HG03432 (cell line): ENCODE measurements at regions not wholly inside any gene's neighbourhood (a gene's known extent, or its start where the extent isn't known, plus 50 kb on each side); places are given as distances from the start of the nearest gene placed in this dataset.

Experiments used
- ATAC-seq: cut with Tn5 transposase; IDR thresholded peaks from one replicate; pipeline ENCODE4 v1.9.1; 2021; ENCODE audit warnings: mild to moderate bottlenecking, moderate library complexity; ENCODE audit not compliant: unreplicated experiment

DNA sequence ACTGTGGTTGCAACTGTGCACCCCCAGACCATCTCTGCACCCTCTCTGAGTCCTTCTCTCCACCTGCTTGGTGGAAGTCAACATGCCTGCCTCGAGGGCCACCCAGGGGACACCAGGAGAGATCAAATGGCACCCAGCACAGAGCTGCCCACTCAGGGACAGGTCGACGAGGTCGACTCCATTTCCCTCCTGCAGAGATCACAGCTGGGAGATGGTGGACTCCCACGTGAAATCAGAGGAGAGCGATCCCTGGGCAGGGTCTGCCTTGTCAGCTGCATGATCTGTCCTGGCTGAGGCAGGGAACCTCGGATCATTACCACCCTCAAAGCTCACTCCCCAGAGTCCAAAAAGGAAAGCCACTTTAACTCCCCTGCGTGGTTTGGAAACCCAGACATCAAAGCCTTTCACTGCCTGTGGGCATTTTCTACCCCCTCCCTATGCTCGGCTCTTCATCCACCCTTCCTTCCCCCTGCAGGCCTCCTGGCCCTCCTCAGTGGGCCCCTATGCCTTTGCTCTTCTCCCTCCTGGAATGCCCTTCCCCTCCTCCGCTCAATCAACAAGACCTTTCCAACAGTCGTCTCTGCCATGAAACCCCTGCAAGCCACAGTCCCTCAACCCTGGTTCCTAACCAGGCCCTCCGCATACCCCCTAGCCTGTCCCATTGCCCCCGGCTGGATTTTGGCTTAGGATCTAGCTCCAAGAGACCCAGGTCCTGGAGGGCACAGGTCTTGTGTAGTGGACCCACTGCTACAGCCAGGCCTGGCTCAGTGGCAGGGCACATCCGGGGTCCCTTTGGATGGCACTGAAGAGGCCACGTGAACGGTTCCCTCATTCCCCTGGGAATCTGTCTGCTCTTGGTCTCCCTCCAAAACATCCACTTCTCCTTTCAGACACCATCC is 103.8 kb upstream of the RPL38 start:
- ATAC-seq, result no peak

DNA sequence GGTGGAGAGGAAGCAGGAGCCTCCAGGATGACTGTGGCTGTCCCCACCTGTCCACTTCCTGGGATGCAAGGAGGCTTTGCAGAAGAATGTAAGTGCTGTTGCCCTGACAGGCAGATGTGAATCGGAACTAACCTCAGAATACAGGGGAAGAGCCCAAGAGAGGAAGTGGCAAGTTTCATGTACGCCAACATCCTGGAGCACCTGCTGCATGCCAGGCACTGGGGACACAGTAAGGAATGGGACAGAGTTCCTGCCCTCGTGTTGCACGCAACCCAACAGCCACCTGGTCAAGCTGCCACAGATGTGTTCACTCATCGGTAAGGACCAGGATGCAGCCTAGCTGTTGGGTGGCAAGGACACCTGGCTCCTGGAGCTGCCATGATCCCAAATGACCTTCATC is 98.6 kb upstream of the RPL38 start:
- no peak for ATAC-seq

DNA sequence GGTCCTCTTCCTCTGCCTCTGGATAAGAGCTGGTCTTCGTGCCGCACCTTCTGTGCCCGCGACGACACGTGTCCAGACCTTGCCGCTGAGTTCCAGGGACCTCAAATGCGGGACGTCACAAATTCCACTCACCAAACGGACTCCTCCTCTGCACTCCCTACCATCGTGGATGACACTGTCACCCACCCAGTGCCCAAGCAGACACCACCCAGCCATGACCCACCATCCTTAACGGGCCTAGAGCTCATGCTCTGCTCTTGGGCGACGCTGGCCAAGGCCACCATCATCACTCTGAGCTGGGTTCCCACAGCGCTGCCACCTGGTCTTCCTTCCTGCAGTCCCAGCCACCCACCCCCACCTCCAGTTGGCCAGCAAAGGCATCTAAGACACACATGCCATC is 96.4 kb upstream of the RPL38 start:
- no peak for ATAC-seq

DNA sequence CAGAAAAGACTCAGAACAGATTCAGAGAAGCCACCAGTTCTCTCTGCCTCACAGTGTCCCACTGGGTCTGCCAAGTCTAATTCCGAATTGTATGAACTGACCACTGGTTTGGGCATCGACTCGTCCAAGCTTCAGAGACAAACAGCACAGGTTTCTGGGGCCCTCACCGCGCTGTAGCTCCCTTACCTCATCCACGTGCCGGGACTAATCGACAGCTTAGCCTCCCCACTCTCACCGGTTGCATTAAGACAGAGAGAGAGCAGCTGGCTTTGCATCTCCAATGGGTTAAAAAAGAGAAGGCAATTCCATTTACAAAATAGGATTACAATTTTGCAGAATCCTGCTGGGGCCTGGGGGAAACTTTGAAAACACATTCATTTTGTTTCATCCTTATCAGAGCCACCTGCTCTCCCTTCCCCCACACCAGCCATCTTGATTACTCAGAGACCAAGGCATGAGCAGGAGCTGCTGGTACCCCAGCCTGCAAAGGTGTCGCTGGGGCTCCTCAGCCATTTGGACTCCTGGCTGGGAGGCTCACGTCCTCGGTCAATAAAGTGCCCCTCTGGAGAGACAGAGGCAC is 95.3 kb upstream of the RPL38 start:
- ATAC-seq, result no peak

DNA sequence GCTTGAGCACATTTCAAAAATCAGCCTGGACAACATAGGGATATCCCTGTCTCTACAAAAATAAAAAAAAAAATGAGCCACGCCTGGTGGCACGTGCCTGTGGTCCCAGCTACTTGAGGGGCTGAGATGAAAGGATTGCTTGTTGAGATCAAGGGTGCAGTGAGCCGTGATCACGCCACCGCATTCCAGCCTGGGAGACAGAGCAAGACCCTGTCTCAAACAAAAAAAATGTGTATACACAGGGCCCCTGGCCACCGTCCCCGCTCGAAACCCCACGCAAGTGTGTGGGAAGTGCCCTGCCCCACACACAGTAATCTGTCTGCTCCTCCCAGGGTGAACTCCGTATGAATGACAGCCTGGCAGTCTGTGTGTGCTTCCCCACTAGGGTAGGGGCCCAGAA is 93.0 kb upstream of the RPL38 start:
- ATAC-seq, result no peak

DNA sequence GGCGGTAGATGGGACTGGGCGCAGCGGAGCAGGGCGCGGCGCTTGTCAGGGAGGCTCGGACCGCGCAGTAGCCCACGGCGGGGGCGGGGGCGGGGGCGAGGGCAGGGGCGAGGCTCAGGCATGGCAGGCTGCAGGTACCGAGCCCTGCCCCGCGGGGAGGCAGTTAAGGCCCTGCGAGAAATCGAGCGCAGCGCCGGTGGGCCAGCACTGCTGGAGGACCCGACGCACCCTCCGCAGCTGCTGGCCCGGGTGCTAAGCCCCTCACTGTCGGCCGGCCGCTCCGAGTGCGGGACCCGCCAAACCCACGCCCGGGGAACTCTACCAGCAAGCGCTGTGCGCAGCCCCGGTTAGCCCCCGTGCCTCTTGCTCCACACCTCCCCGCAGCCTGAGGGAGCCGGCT is 90.2 kb upstream of the RPL38 start:
- ATAC-seq, result no peak

DNA sequence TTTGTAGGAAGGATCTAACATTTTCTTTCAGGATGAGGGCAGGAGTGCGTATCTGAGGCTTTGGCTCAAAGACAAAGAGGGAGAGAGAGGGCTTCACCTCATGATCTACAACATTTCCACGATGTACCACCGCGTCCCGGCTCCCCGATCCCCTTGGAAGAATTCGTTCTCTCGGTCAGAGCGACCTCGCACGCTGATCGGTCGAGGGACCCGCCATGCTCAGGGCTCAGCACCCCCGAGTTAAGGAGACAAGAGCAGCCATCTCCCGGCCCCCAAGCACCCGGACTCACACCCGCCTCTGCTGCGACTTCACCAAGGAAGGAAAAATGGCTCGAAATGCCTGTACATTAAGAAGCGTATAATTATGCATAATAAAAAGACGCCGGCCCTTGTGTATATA is 89.5 kb upstream of the RPL38 start:
- ATAC-seq, result no peak

DNA sequence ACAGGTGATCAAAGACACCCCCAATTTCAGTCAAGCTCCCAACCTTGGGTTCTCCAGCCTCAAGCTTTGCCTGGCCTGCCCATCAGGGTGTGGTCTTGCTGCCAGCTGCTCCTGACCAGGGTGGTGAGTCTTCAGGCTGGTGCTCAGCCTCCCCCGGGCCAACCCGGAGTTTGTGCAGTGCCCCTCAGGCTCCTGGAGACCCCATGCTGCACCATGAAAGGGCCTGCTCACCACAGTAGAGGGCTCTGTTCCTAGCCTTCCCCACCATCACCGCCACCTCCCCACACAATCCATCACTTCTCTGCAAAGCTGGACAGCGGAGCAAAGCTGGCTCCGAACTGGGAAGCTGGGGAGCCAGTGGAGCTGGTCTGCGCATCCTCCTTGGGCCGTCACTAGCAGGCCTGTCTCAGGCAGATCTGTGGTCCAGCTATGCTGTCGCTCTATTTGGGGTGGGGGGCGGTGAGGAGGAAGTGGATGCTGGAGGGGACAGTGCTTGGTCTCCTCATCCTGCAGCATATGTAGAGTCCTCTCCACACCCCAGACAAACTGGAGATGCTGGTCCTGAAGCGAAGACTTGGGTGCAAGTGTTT is 88.5 kb upstream of the RPL38 start:
- ATAC-seq, result no peak

DNA sequence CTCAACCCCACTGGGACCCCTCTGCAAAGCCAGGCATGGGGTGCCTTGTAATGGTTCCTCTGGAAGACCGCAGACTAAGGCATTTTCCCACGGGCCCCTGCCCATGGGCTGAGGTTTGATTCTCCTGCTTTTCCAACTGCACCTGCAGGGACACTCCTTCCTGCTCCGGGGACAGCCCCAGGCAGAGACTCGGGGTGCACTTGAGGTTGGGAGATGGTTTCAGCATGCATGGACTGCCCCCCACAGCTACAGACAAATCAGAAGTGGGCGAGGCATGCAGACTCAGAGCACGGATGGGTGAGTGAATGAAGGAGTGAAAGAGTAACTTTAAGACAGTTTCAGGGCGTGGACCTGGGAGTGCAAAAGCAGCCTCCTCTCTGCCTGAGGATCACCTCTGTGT is 87.9 kb upstream of the RPL38 start:
- ATAC-seq, result no peak

DNA sequence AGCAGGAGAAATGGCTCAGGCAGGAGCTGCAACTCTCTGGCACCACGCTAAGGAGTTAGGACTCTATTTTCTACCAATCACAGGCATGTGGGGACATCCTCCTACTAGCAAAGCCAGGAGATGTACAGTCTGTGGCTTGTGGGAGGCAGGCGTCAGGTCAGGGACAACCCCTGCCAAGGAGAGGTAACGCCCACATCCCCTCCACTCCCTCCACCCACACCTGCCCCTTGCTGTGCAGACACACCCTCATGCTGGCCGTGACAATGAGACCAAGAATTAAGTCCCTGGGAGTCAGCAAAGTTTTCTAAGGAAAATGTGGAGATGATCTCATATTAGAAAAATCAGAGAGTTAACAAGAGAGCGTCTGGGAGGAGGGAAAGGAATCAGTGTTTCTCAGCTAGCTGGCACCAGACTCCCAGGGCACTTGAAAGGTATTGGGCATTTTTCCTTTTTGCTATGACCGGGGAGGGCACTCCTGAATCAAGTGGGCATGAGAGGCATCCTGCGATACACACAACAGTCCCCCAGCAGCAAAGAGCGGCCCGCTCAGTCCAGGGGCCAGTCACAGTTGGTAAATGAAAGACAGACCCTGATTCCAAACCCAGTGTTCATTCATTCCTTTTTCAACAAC is 87.3 kb upstream of the RPL38 start:
- no peak for ATAC-seq

DNA sequence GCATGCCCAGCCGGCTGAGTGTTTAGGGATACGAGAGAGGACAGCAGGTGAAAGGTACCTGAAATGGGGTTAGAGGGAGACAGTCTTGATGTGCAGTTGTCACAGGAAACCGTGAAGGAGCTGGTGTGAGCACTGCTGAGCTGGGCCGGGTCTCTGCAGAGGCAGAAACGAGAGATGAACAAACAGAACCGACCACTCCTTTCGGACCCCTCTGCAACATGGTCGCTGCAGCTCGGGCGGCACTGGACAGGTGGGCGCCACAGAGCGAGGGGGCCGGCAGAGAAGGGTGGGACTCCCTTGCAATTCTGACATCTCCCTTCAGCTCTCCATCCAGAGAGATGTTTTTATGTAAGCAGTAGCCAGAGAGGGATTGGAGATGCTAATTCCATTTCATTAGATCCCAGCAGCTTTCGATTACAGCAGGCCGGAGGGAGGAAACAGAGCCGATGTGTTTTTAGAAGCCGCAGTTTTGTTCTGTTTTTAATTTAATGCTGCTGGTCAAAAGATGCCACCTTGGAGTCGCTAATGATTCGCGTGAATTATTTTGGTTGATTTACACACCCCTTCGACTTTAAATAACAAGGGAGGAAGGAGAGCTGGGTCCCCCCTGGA is 86.3 kb upstream of the RPL38 start:
- no peak for ATAC-seq

DNA sequence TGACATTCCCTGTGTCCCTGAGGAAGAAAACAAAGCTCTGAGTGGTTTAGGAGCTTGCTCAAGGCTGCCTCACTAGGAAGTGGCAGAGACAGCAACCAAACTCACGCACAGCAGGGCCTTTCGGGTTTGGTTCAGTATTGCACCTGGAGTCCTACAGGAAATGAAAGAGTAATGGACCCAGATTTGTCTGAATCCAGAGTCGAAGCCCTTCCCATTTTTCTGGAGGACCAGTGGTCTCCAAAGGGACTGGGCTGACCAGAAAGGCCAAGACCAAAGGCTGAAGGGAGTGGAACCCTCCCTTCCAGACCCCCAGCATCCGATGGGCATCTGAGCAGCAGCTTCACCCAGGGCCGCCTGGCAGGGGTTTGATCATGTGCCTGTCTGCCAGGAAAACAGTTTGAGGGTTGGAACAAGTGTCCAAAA is 85.5 kb upstream of the RPL38 start:
- ATAC-seq, result no peak

DNA sequence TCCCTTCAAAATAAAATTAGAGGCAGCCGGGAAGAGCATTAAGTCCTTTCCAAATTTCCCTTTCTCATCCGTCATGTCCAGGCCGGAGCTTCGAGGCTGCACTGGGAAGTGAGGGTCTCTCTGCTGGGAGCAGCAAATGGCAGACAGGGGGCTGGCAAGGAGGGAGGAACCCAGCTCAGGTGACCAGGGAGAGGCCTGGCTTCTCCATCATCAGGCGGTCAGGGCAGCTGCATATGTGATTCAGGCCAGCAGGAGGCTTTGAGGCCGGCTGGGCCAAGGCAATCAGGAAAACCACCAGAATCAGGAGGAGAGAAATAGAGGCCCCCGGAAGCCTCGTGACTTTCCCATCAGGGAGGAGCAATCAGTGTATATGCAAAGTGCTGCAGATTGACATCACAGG is 85.0 kb upstream of the RPL38 start:
- ATAC-seq, result no peak

DNA sequence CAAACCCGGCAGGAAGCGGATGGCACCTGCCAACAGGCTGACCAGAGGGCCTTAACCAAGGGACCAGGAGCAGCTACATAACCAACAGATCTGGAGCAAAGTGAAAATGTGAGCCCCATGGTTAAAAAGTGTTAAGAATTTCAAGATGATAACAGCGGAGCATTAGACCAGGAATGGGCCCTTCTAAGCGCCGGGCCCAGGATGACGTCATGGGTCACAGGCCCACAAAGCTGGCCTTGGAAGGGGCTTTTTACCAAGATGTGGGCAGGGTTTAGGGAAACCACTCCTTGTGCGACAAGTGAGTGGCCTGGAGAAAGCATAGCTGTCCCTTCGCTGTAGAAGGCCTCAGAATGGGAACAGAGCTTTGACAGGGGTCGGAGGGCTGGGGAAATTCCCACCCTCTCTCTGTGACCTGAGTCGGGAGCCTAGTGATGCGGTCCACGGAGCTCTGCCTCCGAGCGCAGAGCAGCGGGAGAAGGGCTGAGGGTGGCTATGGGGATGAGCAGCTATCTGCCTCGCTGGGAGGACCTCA is 84.4 kb upstream of the RPL38 start:
- no peak for ATAC-seq

DNA sequence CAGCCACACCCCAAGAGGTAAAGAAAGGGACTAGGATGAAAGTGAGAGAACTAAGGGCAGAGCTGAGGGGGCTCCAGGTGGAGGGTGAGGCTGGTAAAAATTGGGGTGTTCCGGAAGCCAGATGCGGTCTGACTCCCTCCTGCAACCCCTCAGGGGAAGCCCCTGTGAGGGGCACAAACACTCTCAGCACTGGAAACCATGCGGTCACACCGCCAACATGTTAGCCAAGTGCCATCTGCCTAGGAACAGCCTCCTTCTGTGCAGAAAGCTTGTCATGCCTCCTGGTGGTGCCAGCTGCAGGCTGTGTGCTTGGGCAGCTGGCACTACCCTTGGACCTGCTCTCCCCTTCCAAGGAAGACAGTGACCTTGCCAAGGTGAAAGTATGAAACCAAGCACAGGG is 83.5 kb upstream of the RPL38 start:
- no peak for ATAC-seq

DNA sequence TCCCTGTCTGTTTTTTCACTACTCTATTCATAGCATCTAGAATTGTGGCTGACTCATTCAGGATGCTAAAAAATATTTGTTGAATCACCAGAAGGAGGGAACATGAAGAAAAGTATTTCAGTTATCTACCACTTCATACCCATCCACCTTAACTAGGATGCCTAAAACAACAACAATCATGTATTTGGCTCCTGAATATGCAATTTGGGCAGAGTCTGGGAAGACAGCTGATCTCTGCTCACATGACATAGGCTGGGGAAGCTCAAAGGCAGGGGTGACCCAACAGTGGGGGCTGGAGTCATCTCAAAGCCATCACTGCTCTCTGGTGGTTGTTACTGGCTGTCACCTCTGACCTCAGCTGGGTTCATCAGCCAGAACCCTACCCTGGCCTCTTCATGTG is 80.1 kb upstream of the RPL38 start:
- no peak for ATAC-seq

DNA sequence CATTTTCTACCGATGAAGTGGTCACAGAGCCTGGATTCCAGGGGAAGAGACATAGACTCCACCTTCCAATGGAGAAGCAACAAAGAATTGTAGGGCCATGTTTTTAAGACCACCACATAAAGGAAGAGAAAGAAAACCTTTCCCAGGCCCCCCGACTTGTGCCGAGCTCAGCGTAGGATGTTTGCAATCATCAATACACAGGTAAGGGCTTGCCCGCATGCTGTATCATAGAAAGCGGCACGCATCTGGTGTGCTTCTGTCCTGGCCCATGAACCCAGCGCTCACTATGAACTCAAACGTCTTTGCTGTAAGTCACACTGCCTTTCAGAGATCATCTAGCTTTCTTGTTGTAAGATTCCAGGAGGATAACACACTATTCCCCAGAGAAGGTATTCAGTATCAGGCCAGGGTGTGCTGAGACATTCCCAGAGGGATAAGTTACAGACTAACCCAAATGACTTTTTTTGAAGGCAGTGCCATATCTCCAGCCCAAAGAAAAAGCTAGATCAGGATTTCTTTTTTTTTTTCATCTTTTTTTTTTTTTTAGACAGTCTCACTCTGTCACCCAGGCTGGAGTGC is 79.5 kb upstream of the RPL38 start:
- no peak for ATAC-seq

DNA sequence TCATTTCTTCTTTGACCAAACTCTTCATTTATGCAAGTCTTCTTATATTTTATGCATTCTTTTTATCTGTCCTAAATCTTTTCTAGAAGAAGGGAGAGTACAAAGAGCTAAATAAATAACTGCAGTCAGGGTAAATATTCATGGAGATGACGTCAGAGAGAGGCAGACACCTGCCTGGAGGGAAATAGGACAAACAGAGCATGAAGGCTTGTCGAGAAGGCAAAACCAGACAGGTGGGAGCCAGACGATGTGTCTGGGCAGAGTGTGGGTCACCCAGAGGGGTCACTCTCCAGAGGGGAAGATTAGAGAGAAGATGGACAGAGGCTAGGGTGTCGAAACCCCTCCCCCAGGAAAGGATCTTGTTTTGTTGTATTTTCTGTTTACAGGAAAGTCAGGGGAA is 78.3 kb upstream of the RPL38 start:
- no peak for ATAC-seq

DNA sequence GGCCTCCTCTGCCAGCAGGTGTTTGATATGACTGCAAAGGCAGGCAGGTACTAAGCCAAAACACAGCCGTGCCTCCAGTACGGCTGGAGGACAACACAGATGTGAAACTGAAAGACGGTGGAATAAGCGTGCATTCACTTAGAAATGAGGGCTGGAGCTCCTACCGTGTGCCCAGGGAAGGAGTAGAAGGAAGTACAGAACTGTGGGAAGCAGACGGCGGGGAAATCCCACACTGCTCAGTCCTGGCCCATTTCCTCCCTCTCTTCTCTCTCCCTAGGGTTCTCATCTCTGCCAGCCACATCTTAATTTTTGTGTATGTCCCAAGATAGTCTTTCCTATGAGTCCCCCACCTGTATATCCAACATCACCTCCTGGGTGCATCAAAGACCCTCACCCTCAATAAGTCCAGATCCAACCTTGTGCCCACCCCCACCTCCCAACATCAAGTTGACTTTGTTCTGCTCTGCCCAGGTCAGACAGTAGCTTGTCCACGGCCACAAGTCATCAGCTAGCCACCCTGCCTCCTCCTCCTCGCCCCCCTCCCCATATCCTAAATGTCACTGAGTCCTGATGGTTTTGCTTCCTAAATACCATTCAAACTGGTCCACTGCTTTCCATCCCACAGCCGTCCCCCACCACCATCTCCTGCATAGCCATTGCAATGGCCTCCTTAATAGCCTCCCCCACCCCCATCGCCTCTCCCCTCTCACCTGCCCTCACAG is 77.1 kb upstream of the RPL38 start:
- no peak for ATAC-seq

DNA sequence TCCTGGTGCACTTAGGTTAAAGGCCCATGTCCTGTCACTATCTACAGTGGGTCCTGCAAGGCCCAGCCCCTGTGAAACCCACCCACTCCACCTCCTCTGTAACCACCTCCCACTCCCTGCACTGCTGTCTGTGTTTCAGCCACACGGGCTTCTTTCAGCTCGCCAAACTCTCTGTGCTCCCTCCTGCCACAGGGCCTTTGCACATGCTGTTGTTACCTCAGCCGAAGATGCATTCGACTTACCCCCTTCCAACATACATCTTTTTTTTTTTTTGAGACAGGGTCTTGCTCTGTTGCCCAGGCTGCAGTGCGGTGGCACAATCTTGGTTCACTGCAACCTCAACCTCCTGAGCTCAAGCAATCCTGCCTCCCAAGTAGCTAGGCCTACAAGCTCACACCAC is 76.5 kb upstream of the RPL38 start:
- no peak for ATAC-seq
